H1 (cell line): ENCODE measurements at regions not wholly inside any gene's neighbourhood (a gene's known extent, or its start where the extent isn't known, plus 50 kb on each side); places are given as distances from the start of the nearest gene placed in this dataset.
"Not testable (repeated sequence)": the region's sequence is repeated elsewhere in the genome, so short reads cannot be mapped to it uniquely, and the experiment has no call there.

Experiments
- CTCF ChIA-PET: fragments of 300-600 bp; sonication (Branson Sonifier 250); formaldehyde crosslinking; loops from one replicate; lab custom pipeline; 2021; ENCODE audit not compliant: partially characterized antibody; lab: Charles Lee
- POLR2A ChIA-PET: fragments of 300-600 bp; sonication (Branson Sonifier 250); formaldehyde crosslinking; loops from one replicate; lab custom pipeline; 2021; ENCODE audit warnings: inconsistent platforms; ENCODE audit not compliant: partially characterized antibody; lab: Charles Lee
- DNase-seq, 2 experiments: peaks; one replicate each; pipeline versions ENCODE4 v3.0.0 to v3.0.0-alpha.2; 2010 to 2022; ENCODE audit warnings: low spot score in 2 of 2, low read depth in 1 of 2, mixed read lengths in 1 of 2
- FAIRE-seq: peaks from 2 replicates; lab custom pipeline; 2011; peaks lifted over from hg19 to GRCh38; lab: Jason Lieb, UNC
- H2AFZ ChIP-seq: 2 replicates; pipeline ENCODE4 v1.8.1; 2012; ENCODE audit warnings: low read length, inconsistent platforms
- H2AK5ac ChIP-seq: 2 replicates; pipeline ENCODE4 v1.6.1; 2013; ENCODE audit warnings: low read depth, low read length
- H2BK120ac ChIP-seq: replicated peaks from 2 replicates; pipeline ENCODE3; 2013; ENCODE audit warnings: low read depth, low read length, inconsistent platforms
- H2BK12ac ChIP-seq: 2 replicates; pipeline ENCODE4 v1.6.1; 2013; ENCODE audit warnings: low read depth, low read length
- H2BK15ac ChIP-seq: 2 replicates; pipeline ENCODE4 v1.6.1; 2013; ENCODE audit warnings: low read length
- H2BK20ac ChIP-seq: 2 replicates; pipeline ENCODE4 v1.6.1; 2013; ENCODE audit warnings: low read length
- H2BK5ac ChIP-seq: 2 replicates; pipeline ENCODE4 v1.6.1; 2013; ENCODE audit warnings: low read depth, low read length
- H3K14ac ChIP-seq: 2 replicates; pipeline ENCODE4 v1.6.1; 2013; ENCODE audit warnings: inconsistent platforms; ENCODE audit not compliant: insufficient read length
- H3K18ac ChIP-seq: 2 replicates; pipeline ENCODE4 v1.6.1; 2013; ENCODE audit warnings: low read length; ENCODE audit errors: extremely low read depth
- H3K23ac ChIP-seq: 2 replicates; pipeline ENCODE4 v1.6.1; 2013; ENCODE audit warnings: inconsistent platforms; ENCODE audit not compliant: insufficient read length
- H3K23me2 ChIP-seq: 2 replicates; pipeline ENCODE4 v1.6.1; 2013; ENCODE audit warnings: low read depth, low read length
- H3K27ac ChIP-seq: 2 replicates; pipeline ENCODE4 v1.6.1; 2011; ENCODE audit warnings: low read depth, low read length, inconsistent platforms
- H3K27me3 ChIP-seq, 4 experiments: replicated peaks in 1 of 4; 1 replicate in 1 of 4; 2 replicates in 3 of 4; pipeline versions ENCODE4 v1.6.1 to v1.8.1; 2011 to 2013; ENCODE audit warnings: low read length in 3 of 4, mild to moderate bottlenecking in 3 of 4, inconsistent platforms in 2 of 4, mixed read lengths in 2 of 4, moderate library complexity in 1 of 4; ENCODE audit not compliant: control insufficient read depth in 3 of 4, insufficient read depth in 3 of 4; ENCODE audit errors: extremely low read depth in 1 of 4
- H3K36me3 ChIP-seq, 4 experiments: 2 replicates each; pipeline versions ENCODE4 v1.6.1 to v1.8.1; 2011 to 2013; ENCODE audit warnings: mild to moderate bottlenecking in 4 of 4, low read length in 3 of 4, moderate library complexity in 2 of 4, control low read depth in 1 of 4, inconsistent platforms in 1 of 4; ENCODE audit not compliant: insufficient read depth in 4 of 4, control insufficient read depth in 2 of 4
- H3K4ac ChIP-seq: replicated peaks from 2 replicates; pipeline ENCODE3; 2013; ENCODE audit warnings: low read length, low read depth, mixed read lengths, inconsistent platforms; ENCODE audit not compliant: insufficient read length
- H3K4me1 ChIP-seq, 4 experiments: replicated peaks in 1 of 4; 1 replicate in 1 of 4; 2 replicates in 3 of 4; pipeline versions ENCODE4 v1.6.1 to v1.8.1; 2011 to 2013; ENCODE audit warnings: low read length in 3 of 4, inconsistent platforms in 2 of 4, mixed read lengths in 1 of 4; ENCODE audit not compliant: insufficient read depth in 4 of 4, control insufficient read depth in 3 of 4
- H3K4me2 ChIP-seq, 2 experiments: 2 replicates each; pipeline versions ENCODE4 v1.6.1 to v1.8.1; 2011 to 2013; ENCODE audit warnings: low read depth in 2 of 2, low read length in 2 of 2, control low read depth in 1 of 2, inconsistent platforms in 1 of 2, mild to moderate bottlenecking in 1 of 2; ENCODE audit not compliant: insufficient read depth in 1 of 2
- H3K4me3 ChIP-seq, 4 experiments: fragments of 200-600, 300-600 bp in 1 of 4; sonication (generic), shearing (Covaris generic), sonication (Bioruptor Twin) in 1 of 4; 2 replicates each; pipeline versions ENCODE4 v1.5.1 to v1.8.1; 2011 to 2016; ENCODE audit warnings: low read length in 4 of 4, low read depth in 3 of 4, control low read depth in 2 of 4, inconsistent platforms in 2 of 4, mild to moderate bottlenecking in 2 of 4, mixed read lengths in 1 of 4, moderate library complexity in 1 of 4; ENCODE audit not compliant: insufficient read depth in 2 of 4; ENCODE audit errors: extremely low read depth in 1 of 4
- H3K56ac ChIP-seq: replicated peaks from 2 replicates; pipeline ENCODE3; 2013; ENCODE audit warnings: low read depth, mild to moderate bottlenecking, mixed read lengths, low read length, inconsistent platforms; ENCODE audit not compliant: insufficient read length
- H3K79me1 ChIP-seq: 2 replicates; pipeline ENCODE4 v1.6.1; 2013; ENCODE audit warnings: low read depth, low read length, control low read depth
- H3K79me2 ChIP-seq, 2 experiments: 2 replicates each; pipeline versions ENCODE4 v1.6.1 to v1.8.1; 2012 to 2013; ENCODE audit warnings: low read length in 2 of 2, mild to moderate bottlenecking in 2 of 2, inconsistent platforms in 1 of 2; ENCODE audit not compliant: insufficient read depth in 2 of 2, control insufficient read depth in 1 of 2
- H3K9ac ChIP-seq, 4 experiments: replicated peaks in 1 of 4; 1 replicate in 1 of 4; 2 replicates in 3 of 4; pipeline versions ENCODE4 v1.6.1 to v1.8.1; 2011 to 2013; ENCODE audit warnings: low read depth in 3 of 4, low read length in 3 of 4, control low read depth in 2 of 4, mild to moderate bottlenecking in 2 of 4, moderate library complexity in 2 of 4, inconsistent platforms in 1 of 4; ENCODE audit errors: extremely low read depth in 1 of 4
- H3K9me3 ChIP-seq, 2 experiments: 2 replicates each; pipeline versions ENCODE4 v1.6.1 to v1.8.1; 2012 to 2013; ENCODE audit warnings: mild to moderate bottlenecking in 2 of 2, moderate library complexity in 2 of 2, control low read depth in 1 of 2, inconsistent platforms in 1 of 2, low read depth in 1 of 2, low read length in 1 of 2, mixed read lengths in 1 of 2; ENCODE audit not compliant: insufficient read depth in 2 of 2
- H4K20me1 ChIP-seq, 2 experiments: replicated peaks in 1 of 2; 2 replicates each; pipeline versions ENCODE3 to v1.8.1; 2011 to 2013; ENCODE audit warnings: inconsistent platforms in 2 of 2, low read length in 2 of 2, mild to moderate bottlenecking in 1 of 2; ENCODE audit not compliant: insufficient read depth in 2 of 2, control insufficient read depth in 1 of 2
- H4K5ac ChIP-seq: 2 replicates; pipeline ENCODE4 v1.6.1; 2013; ENCODE audit warnings: low read length, low read depth, mixed read lengths, inconsistent platforms; ENCODE audit not compliant: insufficient read length
- H4K8ac ChIP-seq: 2 replicates; pipeline ENCODE4 v1.8.0; 2013; ENCODE audit warnings: mild to moderate bottlenecking, moderate library complexity, low read length, inconsistent platforms; ENCODE audit not compliant: insufficient read depth; ENCODE audit errors: extremely low read depth
- H4K91ac ChIP-seq: replicated peaks from 2 replicates; pipeline ENCODE3; 2013; ENCODE audit warnings: low read length, mixed read lengths, inconsistent platforms; ENCODE audit not compliant: insufficient read length
- WGBS, 2 experiments: shearing (Covaris generic) in 1 of 2; methylation state at CpG; one replicate each; pipeline versions ENCODE4 v1.1.6 to v1.1.7; 2013 to 2015; ENCODE audit warnings: low lambda C conversion rate in 2 of 2, mixed read lengths in 2 of 2, inconsistent platforms in 1 of 2, low coverage in 1 of 2, missing lambda C conversion rate in 1 of 2; ENCODE audit not compliant: insufficient replicate concordance in 2 of 2, insufficient coverage in 1 of 2, insufficient read length in 1 of 2; ENCODE audit errors: extremely low coverage in 1 of 2, missing lambda C conversion rate in 1 of 2; 5-methylcytosine and 5-hydroxymethylcytosine counted together

DNA sequence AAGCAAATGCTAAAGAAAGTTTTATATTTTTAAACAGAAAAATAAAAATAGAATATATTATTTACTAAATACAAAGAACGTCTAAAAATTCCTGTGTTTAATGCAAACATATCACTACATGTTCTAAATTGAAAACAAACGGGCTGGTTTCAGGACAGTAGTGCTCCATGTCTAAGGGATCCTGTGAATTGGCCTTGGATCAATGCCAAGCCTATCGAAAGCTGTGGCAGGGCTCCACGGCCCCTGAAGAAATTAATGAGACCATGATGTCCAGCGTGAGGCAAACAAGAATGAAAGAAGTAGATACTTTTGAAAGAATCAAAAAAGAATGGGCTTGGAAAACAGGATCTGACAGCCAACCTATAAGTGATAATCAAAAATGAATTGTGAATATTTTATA lies 283.4 kb upstream of the RAI14 start:
- CTCF ChIA-PET, POLR2A ChIA-PET, H3K27ac ChIP-seq, H3K36me3 ChIP-seq, H4K20me1 ChIP-seq, H3K18ac ChIP-seq, H3K4me2 ChIP-seq, H3K4me1 ChIP-seq, H4K8ac ChIP-seq, DNase-seq, H2BK5ac ChIP-seq, H2BK120ac ChIP-seq, H3K79me2 ChIP-seq, H2BK20ac ChIP-seq, H3K23ac ChIP-seq, H2AFZ ChIP-seq, H3K9ac ChIP-seq, H3K27me3 ChIP-seq, H4K5ac ChIP-seq, H2AK5ac ChIP-seq, H3K56ac ChIP-seq, H2BK15ac ChIP-seq, H3K4me3 ChIP-seq, H2BK12ac ChIP-seq, H3K14ac ChIP-seq, H3K9me3 ChIP-seq, H3K4ac ChIP-seq, H3K79me1 ChIP-seq, H3K23me2 ChIP-seq, FAIRE-seq, H4K91ac ChIP-seq: not testable (repeated sequence)
- WGBS, 2 experiments: 93% methylated on average over 5 of the region's 5 CpGs; no CpG with 5 or more reads in 1 of the 2 experiments

DNA sequence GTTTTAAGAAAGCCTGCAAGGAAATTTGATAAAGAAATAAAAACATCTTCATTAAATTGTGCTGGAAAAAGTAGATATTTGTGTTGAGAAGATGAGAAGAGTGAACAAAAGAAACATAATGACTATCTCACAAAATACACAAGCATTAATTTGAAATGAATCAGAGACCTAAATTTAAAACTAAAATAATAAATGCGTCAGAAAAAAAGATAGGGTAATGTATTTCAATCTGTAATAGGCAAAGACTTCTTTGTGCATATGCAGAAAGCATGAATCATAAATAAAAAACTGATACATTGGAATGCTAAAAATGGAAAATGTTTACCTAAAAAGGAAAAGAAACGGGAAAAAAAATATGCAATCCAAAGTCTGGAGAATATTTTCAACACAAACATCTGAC lies 278.5 kb upstream of the RAI14 start:
- H3K23ac ChIP-seq, POLR2A ChIA-PET, DNase-seq, H2AK5ac ChIP-seq, H3K23me2 ChIP-seq, H3K79me2 ChIP-seq, H3K36me3 ChIP-seq, H3K56ac ChIP-seq, H3K14ac ChIP-seq, FAIRE-seq, H4K91ac ChIP-seq, H2BK5ac ChIP-seq, H3K18ac ChIP-seq, H4K5ac ChIP-seq, H3K27ac ChIP-seq, H3K9me3 ChIP-seq, H4K20me1 ChIP-seq, H2AFZ ChIP-seq, H3K79me1 ChIP-seq, H2BK15ac ChIP-seq, H3K4me2 ChIP-seq, H3K4me1 ChIP-seq, H3K27me3 ChIP-seq, CTCF ChIA-PET, H3K9ac ChIP-seq, H2BK12ac ChIP-seq, H3K4ac ChIP-seq, H2BK20ac ChIP-seq, H4K8ac ChIP-seq, H2BK120ac ChIP-seq, H3K4me3 ChIP-seq: not testable (repeated sequence)
- WGBS, 2 experiments: 81% methylated on average over 2 of the region's 2 CpGs; no CpG with 5 or more reads in 1 of the 2 experiments
